ENCODE measurements at regions not wholly inside any gene's neighbourhood (a gene's known extent, or its start where the extent isn't known, plus 50 kb on each side); places are given as distances from the start of the nearest gene placed in this dataset.
"Not testable (repeated sequence)": the region's sequence is repeated elsewhere in the genome, so short reads cannot be mapped to it uniquely, and the experiment has no call there.

DNA sequence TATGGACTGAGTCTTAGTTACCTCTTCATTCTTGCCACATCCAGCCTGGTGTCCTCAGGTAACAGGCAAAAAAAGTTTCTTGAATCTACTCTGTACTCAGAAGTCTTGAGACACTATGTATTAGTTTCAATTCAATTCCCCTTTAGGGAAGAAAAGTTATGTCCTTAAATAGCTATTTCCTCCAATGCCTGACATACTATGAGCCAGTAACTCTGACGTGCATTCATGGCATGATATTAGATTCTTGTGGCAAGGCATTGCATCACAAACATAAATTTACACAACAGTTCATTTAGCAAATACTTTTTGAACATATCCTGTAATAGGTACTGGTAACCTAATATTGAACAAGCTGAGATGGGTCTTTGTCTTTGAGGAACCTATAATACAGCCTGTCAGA is 109.3 kb upstream of the FOXB1 start:
- DNase-seq = no peak

DNA sequence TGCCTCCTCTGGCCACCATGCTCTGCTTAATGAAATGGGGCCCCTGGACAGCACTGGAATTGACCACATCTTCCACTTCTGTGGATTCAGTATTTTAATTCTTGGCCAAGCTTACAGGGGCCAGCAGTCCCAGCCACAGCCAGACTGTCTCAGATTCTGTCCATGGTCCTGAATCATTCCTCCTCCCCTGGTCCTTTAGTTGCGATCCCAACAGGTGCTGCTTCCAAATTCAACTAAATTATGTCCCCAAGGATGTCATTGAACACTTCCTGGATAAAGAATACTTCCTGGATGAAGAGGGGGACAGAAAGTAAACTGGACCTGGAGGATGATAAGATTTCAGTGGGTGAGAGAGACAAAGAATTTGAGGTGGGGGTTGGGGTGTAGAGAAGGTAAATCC is 111.1 kb upstream of the FOXB1 start:
- no peak for DNase-seq

- DNase-seq = not testable (repeated sequence)
Measured at GRCh38 chr15:59887870-59888269, 116.2 kb upstream of the FOXB1 start.

- no peak for DNase-seq
Measured at GRCh38 chr15:59887211-59887610, 116.9 kb upstream of the FOXB1 start.

DNA sequence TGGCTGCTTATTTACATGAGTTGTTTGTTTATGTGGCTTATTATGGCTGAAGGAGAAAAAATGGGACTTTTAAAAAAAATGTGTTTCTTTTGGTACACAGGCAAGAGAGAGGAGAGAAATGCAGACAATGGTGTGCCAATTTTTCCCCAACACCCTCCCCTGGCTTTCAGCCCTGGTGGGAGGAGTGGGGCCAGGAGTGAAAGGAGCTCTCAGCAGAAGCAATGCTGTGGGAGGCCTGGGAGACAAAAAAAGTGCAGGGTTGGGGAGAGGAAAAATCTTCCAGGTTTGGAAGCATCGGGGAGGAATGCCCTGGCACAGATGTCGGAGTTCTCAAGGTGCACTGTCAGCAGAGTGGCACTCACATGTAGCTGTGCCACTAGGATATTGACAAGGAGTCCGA is 117.7 kb upstream of the FOXB1 start:
- no peak for DNase-seq

DNA sequence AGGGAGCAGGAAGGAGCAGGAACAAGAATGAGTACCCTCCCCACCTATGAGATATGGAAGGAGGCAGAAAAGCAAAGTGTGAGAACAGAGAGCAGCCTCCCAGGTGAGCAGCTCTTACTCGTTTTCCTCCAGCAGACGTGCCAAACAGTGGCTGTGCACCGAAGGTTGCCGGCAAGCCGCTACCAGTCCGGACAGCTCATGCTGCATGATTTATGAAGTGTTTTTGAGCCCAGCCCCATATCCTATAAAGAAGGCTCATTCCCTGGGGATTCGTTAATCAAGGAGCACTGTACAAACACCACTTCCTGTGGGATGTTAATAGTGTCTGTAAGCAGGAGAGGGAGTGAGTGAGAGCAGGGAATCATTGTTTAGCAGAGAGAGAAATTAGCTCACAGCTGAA is 118.3 kb upstream of the FOXB1 start:
- no peak for DNase-seq

DNA sequence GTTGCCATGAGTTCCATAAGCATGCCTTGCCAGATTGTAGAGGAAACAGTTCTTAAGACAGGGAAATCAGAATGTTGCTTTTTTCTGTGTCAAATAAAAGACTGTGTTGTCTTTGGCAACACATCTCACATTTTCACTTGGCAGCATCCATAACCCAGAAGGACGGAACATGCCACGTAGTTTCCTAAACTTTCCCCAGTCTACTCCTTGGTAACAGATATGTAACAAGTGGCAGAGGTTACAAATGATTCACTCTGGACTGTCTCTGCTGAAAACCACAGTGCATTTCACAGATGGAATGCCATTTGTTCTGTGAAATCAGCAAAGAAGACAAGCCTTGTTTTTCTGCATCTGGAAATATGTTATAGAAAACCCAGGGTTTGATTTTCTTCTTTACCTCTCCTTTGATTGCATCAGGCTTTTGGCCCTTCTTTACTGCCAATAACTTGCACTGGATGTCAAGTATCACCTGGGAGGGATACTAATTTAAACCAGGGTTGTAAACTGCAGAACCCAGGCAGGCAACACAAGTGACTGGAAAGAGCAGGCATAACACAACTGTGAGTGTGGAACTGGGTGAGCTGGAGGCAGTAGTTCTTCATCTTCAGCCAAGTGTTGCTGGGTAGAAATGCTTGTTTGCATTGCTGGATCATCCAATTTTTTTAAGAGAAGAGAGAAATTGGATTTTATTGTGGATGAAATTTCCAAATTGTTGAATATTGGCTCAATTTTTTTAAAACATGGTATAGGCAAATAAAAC is 124.4 kb upstream of the FOXB1 start:
- DNase-seq = no peak

- no peak for DNase-seq
Measured at GRCh38 chr15:59876140-59876539, 128.0 kb upstream of the FOXB1 start.

DNA sequence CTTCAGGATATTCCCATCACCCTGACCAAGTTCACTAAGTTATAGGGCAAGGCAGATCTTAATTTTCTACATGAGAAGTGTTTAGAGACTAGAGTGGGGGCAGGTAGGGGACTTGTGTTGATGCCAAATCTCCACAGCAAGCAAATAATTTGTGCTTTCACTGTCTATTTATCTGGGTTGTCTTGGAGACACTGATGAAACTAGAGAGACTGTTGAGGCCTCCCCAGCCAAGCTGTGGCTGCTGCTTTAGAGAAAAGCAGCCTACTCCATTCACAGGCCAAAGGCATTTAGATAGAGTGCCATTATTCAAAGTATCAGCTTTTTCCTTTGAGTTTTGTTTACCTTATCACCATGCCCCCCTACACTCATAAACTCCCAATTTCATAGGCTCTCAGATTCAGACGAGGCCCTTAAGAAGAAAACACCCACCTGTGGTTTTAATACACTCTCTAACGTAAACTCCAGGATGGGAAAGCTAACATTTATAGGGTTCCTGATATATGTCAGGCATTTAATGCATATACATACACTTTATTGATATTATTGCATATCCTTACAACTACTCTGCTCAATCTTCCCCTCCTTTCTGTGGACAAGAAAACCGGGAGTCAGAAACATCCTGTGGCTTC is 130.4 kb upstream of the FOXB1 start:
- no peak for DNase-seq

GRCh38 chr15:59867086-59867855 is 136.8 kb upstream of the FOXB1 start:
- no peak for DNase-seq

DNA sequence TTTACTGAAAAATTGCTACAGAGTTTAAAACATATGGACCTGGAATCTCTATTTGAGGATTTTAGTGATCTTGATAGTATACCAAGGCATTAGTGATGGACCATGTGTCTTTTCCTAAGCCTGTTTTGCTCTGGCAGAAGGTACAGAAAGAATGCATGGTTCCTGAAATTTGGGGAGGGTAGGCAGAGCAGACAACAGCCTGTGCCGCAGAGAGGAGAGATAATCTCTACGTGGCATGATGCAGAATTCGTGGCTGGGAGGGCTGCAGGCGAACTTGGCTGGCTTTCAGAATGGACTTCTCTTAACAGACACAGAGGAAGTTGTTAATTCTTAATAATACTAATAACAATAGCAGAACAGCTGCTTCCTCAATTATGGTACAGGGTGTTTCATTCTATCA is 137.5 kb upstream of the FOXB1 start:
- no peak for DNase-seq

DNA sequence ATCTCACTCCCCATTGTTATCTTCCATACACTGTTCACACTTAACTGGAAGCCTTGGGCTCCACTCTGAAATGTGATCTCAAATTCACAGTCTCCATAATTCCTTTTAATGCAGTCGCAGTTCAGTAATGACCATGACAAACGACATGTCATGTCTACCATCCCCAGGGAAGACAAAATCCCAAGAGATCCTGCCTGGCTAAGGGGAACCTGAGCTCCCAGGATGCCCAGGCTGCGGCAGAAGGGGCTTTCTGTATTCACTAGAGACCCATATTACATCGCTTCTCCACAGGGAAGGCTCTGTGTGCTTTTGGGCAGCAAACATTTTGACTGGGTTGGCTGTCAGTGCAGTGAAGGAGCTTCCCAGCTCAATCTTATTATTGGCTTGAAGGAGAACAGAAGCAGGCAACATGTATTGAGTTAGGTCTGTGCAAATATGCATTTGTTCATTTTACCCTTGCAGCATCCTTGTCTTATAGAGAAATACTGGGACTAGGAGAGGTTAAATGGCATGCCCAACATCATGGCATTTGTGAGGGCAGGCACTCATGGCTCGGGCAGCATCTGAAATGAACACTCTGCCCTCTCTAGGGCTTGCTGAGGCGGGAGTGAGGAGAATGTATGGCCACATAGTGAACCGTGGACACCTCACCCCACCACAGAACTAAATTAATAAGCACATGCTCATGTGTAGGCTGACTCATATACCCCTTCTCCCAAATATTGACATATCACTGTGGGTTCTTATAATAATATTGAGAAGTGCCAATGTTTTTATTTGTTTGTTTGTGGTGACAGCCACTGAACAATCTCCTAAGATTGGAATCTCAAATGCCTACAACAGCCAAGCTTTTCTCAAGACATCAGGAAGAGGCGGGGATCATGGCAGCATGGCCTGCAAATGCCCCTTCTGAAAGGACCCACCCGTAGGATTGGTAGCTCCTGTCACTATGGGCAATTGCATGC is 141.6 kb upstream of the FOXB1 start:
- no peak for DNase-seq

- no peak for DNase-seq
Measured at GRCh38 chr15:59847968-59848367, 156.1 kb upstream of the FOXB1 start.

GRCh38 chr15:59845942-59846499 is 156.9 kb upstream of the BNIP2 start:
- no peak for DNase-seq

DNA sequence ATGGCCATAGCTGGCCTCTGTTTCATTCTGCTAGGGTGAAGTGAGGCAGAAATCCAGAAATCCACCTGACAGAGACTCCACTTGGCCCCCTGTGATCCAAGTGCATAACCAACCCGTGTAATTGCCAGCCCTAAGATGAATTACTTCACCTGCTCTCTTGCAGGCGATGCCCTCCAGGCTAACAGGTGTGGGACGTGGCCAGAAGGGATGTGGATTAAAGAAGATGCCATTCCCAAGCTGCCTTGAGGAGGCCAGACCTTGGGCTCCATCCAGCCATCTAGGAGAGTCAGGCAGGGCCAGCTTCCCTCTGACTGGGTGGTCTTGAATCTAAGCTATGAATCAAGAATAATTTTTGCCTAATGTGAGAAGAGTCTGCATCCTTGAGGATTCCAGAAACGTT is 154.5 kb upstream of the BNIP2 start:
- DNase-seq = no peak

DNA sequence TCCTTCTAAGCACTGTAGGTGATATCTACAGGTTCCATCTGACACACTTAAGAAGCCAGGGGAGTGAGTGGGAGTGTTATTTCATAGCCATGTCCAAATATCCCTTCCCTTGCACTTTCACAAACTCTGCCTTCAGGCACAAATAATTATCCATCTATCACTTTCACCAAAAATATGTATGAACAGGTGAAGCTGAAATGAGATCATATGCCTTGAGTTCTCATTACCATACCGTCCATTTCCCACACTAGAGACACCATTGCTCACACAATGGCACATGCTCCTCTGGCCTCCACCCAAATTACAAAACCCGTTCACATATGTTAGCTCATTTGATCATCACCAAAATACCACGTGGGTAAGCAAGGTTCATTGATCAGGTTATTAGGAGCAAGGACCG is 151.9 kb upstream of the BNIP2 start:
- no peak for DNase-seq

DNA sequence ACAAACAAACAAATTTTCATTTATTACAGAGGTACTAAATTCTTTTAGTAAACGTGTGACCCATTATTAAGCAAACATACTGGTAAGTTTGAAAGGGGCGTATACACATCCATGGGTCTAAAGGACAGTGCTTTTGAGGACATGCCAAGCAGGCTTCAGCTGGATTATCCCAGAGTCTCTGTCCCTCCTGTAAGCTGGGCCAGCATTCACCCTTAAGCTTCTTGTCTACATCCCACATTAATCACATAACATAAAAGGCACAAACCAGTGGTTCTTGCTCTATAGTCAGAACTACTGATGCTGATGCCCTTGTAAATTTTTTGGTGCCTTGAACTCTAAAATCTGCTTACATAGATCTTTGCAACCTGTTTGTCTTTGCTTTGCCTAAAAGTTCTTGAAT is 150.8 kb upstream of the BNIP2 start:
- DNase-seq = no peak

GRCh38 chr15:59838900-59839299 is 149.8 kb upstream of the BNIP2 start:
- DNase-seq = no peak

DNA sequence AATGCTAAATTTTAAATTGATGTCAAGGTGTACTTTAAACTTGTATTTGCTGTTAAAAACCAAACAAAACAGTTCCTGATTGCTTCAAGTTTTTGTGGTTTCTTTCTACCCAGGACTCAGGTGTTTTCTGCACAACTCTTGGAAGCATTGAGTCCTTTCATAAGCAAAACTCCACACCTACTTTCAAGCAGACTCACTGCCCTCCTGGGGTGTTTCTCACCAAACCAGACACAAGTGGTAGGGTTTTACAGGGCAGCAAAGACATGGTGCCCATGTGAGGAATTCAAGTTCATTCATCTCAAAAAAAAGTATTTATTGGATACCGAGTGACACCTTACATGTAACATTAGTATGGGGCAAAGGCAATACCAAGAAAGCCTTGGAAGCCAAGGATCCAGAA is 146.7 kb upstream of the BNIP2 start:
- DNase-seq = no peak

GRCh38 chr15:59834528-59834927 is 145.4 kb upstream of the BNIP2 start:
- no peak for DNase-seq

DNA sequence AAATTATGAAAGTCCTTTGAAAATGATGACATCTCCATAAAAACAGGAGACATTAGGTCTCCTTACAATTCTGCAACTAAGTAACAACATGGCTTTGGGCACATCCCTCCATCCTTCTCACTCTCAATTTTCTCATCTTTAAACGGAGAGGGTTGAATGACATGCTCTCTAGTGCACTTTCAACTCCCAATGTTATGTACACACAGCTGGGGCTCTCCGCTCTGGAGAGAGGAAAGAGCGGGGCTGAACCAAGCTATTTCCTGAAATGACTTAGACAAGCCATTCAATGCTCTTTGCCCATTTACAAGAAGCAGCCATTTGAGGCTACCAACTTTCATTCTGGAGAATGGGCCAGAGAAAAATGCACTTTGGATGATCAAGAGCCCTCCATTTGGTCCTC is 144.2 kb upstream of the BNIP2 start:
- no peak for DNase-seq

GRCh38 chr15:59830873-59831272 is 141.8 kb upstream of the BNIP2 start:
- DNase-seq = no peak

- no peak for DNase-seq
Measured at GRCh38 chr15:59830098-59830497, 141.0 kb upstream of the BNIP2 start.

Data from stimulated activated CD8-positive, alpha-beta memory T cell treated with anti-CD3 and anti-CD28 coated beads, Interleukin-4, amount 100 ng/mL, for 48 hours (primary cell).